Right lobe of liver (tissue), 6 donors: ENCODE measurements at regions not wholly inside any gene's neighbourhood (a gene's known extent, or its start where the extent isn't known, plus 50 kb on each side); places are given as distances from the start of the nearest gene placed in this dataset.

Source experiments
- ATAC-seq, 4 donors: fragments of 200-7000 bp; cut with Tn5 transposase; one replicate each; pipeline ENCODE4 v1.9.1; 2020; ENCODE audit warnings: mild to moderate bottlenecking in 4 of 4, moderate library complexity in 4 of 4
- DNase-seq, 3 donors: peaks; one replicate each; pipeline ENCODE4 v3.0.0-alpha.2; 2020
- H3K27ac ChIP-seq, 3 donors: fragments of 200-600 bp; one replicate each; pipeline ENCODE4 v1.8.0; 2022
- H3K27me3 ChIP-seq, 2 donors: fragments of 200-600 bp; one replicate each; pipeline ENCODE4 v1.8.0; 2022
- H3K36me3 ChIP-seq, 4 donors: fragments of 200-600 bp; sonication (generic) in 1 of 4; one replicate each; pipeline versions ENCODE4 v1.5.1 to v1.8.0; 2017 to 2022; ENCODE audit warnings: control low read depth in 1 of 4
- H3K4me1 ChIP-seq, 4 donors: fragments of 200-600 bp; sonication (generic) in 1 of 4; one replicate each; pipeline versions ENCODE4 v1.5.1 to v1.8.0; 2017 to 2022; ENCODE audit warnings: control low read depth in 1 of 4
- H3K4me3 ChIP-seq, 3 donors: fragments of 200-600 bp; one replicate each; pipeline ENCODE4 v1.8.0; 2022
- H3K9me3 ChIP-seq, 4 donors: fragments of 200-600 bp; sonication (generic) in 1 of 4; one replicate each; pipeline versions ENCODE4 v1.5.1 to v1.8.0; 2017 to 2022; ENCODE audit warnings: control low read depth in 1 of 4
- CTCF ChIP-seq, 4 donors: fragments of 200-600 bp in 3 of 4; fragments of 450-650 bp in 1 of 4; IDR thresholded peaks; one replicate each; pipeline versions ENCODE4 v1.5.1 to v1.8.0; 2016 to 2022; ENCODE audit warnings: antibody characterized with exemption in 4 of 4, mild to moderate bottlenecking in 2 of 4
- POLR2A ChIP-seq: fragments of 450-650 bp; IDR thresholded peaks from one replicate; pipeline ENCODE4 v1.6.1; 2017; ENCODE audit warnings: antibody characterized with exemption, mild to moderate bottlenecking
- WGBS: methylation state at CpG from one replicate; pipeline ENCODE4 v1.1.6; 2018; ENCODE audit warnings: low coverage, low lambda C conversion rate; ENCODE audit not compliant: insufficient coverage; ENCODE audit errors: missing lambda C conversion rate; 5-methylcytosine and 5-hydroxymethylcytosine counted together
- intact Hi-C, 2 donors: fragments of 100-400 bp; cut with DNase I; formaldehyde crosslinking; loops; one replicate each; pipeline versions ENCODE4 v1.11.2 to v1.14.1; 2022
- donor health status: DM: no; HTN: yes; CAD: no.
- donor health status: DM: no; HTN: no; CAD: no.
- donor health status: DM: no; HTN: no; CAD: no.
- donor health status: DM: no; HTN: yes; CAD: no.
- donor health status: DM: no; HTN: yes; CAD: no.

- intact Hi-C loops, result no loop called here
- Histone ChIP-seq H3K9me3 (no peaks in the 10 kb centered on the region), H3K36me3 (no peaks in the 10 kb centered on the region), H3K27me3 (no peaks in the 10 kb centered on the region), H3K27ac (no peak overlapping the region), H3K4me1 (no peaks in the 10 kb centered on the region), H3K4me3 (no peak overlapping the region)
- 81% methylated on average over 1 of the region's 1 CpG for WGBS
- DNase-seq (no peak), ATAC-seq (no peak)
- TF ChIP-seq POLR2A (no peak), CTCF (IDR thresholded peaks at IDR 0.05) (no peak)
These were observed 1070.5 kb downstream of the TDRD15 start for GRCh38 chr2:22194218-22194617.

GRCh38 chr2:22196806-22197205, 1073.0 kb downstream of the TDRD15 start:
- intact Hi-C loops, result no loop called here
- no peak for DNase-seq
- no peaks in the 10 kb centered on the region for H3K27me3 ChIP-seq
- H3K4me1 ChIP-seq, result no peaks in the 10 kb centered on the region
- 66% methylated on average over 2 of the region's 2 CpGs for WGBS
- H3K4me3 ChIP-seq, result no peak overlapping the region
- no peak for TF ChIP-seq POLR2A
- no peak for TF ChIP-seq CTCF (IDR thresholded peaks at IDR 0.05)
- H3K36me3 ChIP-seq, result no peaks in the 10 kb centered on the region
- H3K27ac ChIP-seq, result no peak overlapping the region
- ATAC-seq, result no peak
- no peaks in the 10 kb centered on the region for H3K9me3 ChIP-seq

- ATAC-seq (no peak), DNase-seq (no peak)
- Histone ChIP-seq H3K9me3 (no peaks in the 10 kb centered on the region), H3K27me3 (no peaks in the 10 kb centered on the region), H3K27ac (no peak overlapping the region), H3K36me3 (no peaks in the 10 kb centered on the region), H3K4me3 (no peak overlapping the region), H3K4me1 (no peaks in the 10 kb centered on the region)
- TF ChIP-seq CTCF (IDR thresholded peaks at IDR 0.05) (no peak), POLR2A (no peak)
- 53% methylated on average over 9 of the region's 9 CpGs for WGBS
- intact Hi-C loops, result no loop called here
These were observed 1074.9 kb downstream of the TDRD15 start for GRCh38 chr2:22198381-22199283.

- H3K9me3 ChIP-seq, result no peaks in the 10 kb centered on the region
- TF ChIP-seq POLR2A (no peak), CTCF (IDR thresholded peaks at IDR 0.05) (no peak)
- H3K27me3 ChIP-seq, result no peaks in the 10 kb centered on the region
- H3K36me3 ChIP-seq, result no peaks in the 10 kb centered on the region
- intact Hi-C loops, result no loop called here
- H3K27ac ChIP-seq, result no peak overlapping the region
- ATAC-seq, result no peak
- H3K4me1 ChIP-seq, result no peaks in the 10 kb centered on the region
- no peak overlapping the region for H3K4me3 ChIP-seq
- no peak for DNase-seq
These were observed 1076.2 kb downstream of the TDRD15 start for GRCh38 chr2:22199994-22200393.
